NB4 (cell line): ENCODE measurements at regions not wholly inside any gene's neighbourhood (a gene's known extent, or its start where the extent isn't known, plus 50 kb on each side); places are given as distances from the start of the nearest gene placed in this dataset.

Source experiments
- DNase-seq: peaks from one replicate; pipeline ENCODE4 v3.0.0; 2010; ENCODE audit warnings: low read depth
- H3K4me3 ChIP-seq: one replicate; pipeline ENCODE4 v1.5.1; 2011; ENCODE audit warnings: mild to moderate bottlenecking, low read depth, low read length, moderate library complexity
- CTCF ChIP-seq: IDR thresholded peaks from one replicate; pipeline ENCODE4 v1.5.1; 2012; ENCODE audit warnings: low read depth, low read length
- MAX ChIP-seq: IDR thresholded peaks from 2 replicates; pipeline ENCODE4 v1.6.1; 2011; ENCODE audit warnings: low read depth, low read length
- MYC ChIP-seq: IDR thresholded peaks from 2 replicates; pipeline ENCODE4 v1.6.1; 2011; ENCODE audit warnings: low read depth, low read length
- POLR2A ChIP-seq: IDR thresholded peaks from 2 replicates; pipeline ENCODE4 v1.6.1; 2011; ENCODE audit warnings: mild to moderate bottlenecking; ENCODE audit not compliant: insufficient read length; ENCODE audit errors: extremely low read depth

GRCh38 chr9:13719446-13719845 lies 440.0 kb upstream of the MPDZ start:
- TF ChIP-seq MYC = no peak
- TF ChIP-seq CTCF = no peak
- TF ChIP-seq MAX = no peak
- no peak overlapping the region for H3K4me3 ChIP-seq
- no peak for DNase-seq

GRCh38 chr9:13718539-13718938 lies 439.0 kb upstream of the MPDZ start:
- no peak for TF ChIP-seq MAX
- no peak for DNase-seq
- no peak overlapping the region for H3K4me3 ChIP-seq

- no peak overlapping the region for H3K4me3 ChIP-seq
- no peak for DNase-seq
- TF ChIP-seq MYC (no peak), MAX (no peak), POLR2A (no peak), CTCF (no peak)
These were observed 438.6 kb upstream of the MPDZ start for GRCh38 chr9:13718086-13718485.

GRCh38 chr9:13717322-13718054 lies 438.0 kb upstream of the MPDZ start:
- TF ChIP-seq POLR2A (no peak), CTCF (no peak), MAX (no peak), MYC (no peak)
- H3K4me3 ChIP-seq = no peak overlapping the region
- no peak for DNase-seq

- no peak for DNase-seq
- no peak overlapping the region for H3K4me3 ChIP-seq
- TF ChIP-seq MYC (no peak), CTCF (no peak), POLR2A (no peak), MAX (no peak)
These were observed 437.3 kb upstream of the MPDZ start for GRCh38 chr9:13716601-13717321.

GRCh38 chr9:13716090-13716489 lies 436.6 kb upstream of the MPDZ start:
- no peak for TF ChIP-seq POLR2A
- TF ChIP-seq MAX = no peak
- no peak for TF ChIP-seq MYC
- no peak for TF ChIP-seq CTCF
- no peak for DNase-seq
- H3K4me3 ChIP-seq = no peak overlapping the region
